Naive thymus-derived CD4-positive, alpha-beta T cell (primary cell): ENCODE measurements at regions not wholly inside any gene's neighbourhood (a gene's known extent, or its start where the extent isn't known, plus 50 kb on each side); places are given as distances from the start of the nearest gene placed in this dataset.

Experiments used
- ATAC-seq: fragments of 150-1000 bp; cut with Tn5 transposase; 2 replicates; pipeline ENCODE4 v1.10.0; 2021; ENCODE audit warnings: mild to moderate bottlenecking, moderate library complexity
- CTCF ChIA-PET: fragments of 350-600 bp; sonication (Branson Sonifier 250); formaldehyde crosslinking; loops from one replicate; lab custom pipeline; 2021; ENCODE audit warnings: antibody characterized with exemption; lab: Charles Lee
- POLR2A ChIA-PET: fragments of 350-600 bp; sonication (Branson Sonifier 250); formaldehyde crosslinking; loops from one replicate; lab custom pipeline; 2021; ENCODE audit warnings: antibody characterized with exemption, inconsistent platforms; lab: Charles Lee
- DNase-seq, 9 donors: peaks; one replicate each; pipeline versions ENCODE4 v3.0.0 to v3.0.0-alpha.2; 2020 to 2022; ENCODE audit warnings: mixed read lengths in 1 of 9
- H3K27ac ChIP-seq: one replicate; pipeline ENCODE4 v1.7.0; 2013; ENCODE audit warnings: mild to moderate bottlenecking, low read depth, low read length, moderate library complexity
- H3K27me3 ChIP-seq, 2 donors: one replicate each; pipeline ENCODE4 v1.7.0; 2013; ENCODE audit warnings: low read length in 2 of 2, mild to moderate bottlenecking in 2 of 2, moderate library complexity in 2 of 2; ENCODE audit not compliant: control insufficient read depth in 2 of 2, insufficient read depth in 2 of 2
- H3K36me3 ChIP-seq, 3 experiments: 1 replicate in 2 of 3; 2 replicates in 1 of 3; pipeline ENCODE4 v1.7.0; 2013; ENCODE audit warnings: low read length in 3 of 3, mild to moderate bottlenecking in 3 of 3, moderate library complexity in 1 of 3; ENCODE audit not compliant: insufficient read depth in 3 of 3, control insufficient read depth in 2 of 3
- H3K4me1 ChIP-seq, 2 donors: one replicate each; pipeline ENCODE4 v1.7.0; 2013; ENCODE audit warnings: low read length in 2 of 2, mild to moderate bottlenecking in 2 of 2, moderate library complexity in 1 of 2; ENCODE audit not compliant: control insufficient read depth in 2 of 2, insufficient read depth in 2 of 2
- H3K4me3 ChIP-seq: 2 replicates; pipeline ENCODE4 v1.7.0; 2013; ENCODE audit warnings: mild to moderate bottlenecking, low read length
- H3K9me3 ChIP-seq, 3 experiments: 1 replicate in 2 of 3; 2 replicates in 1 of 3; pipeline ENCODE4 v1.7.0; 2013; ENCODE audit warnings: low read length in 3 of 3; ENCODE audit not compliant: control insufficient read depth in 2 of 3
- H3K27ac Mint-ChIP-seq, 9 donors: one replicate each; pipeline ENCODE4 v1.8.0; 2020 to 2022; ENCODE audit warnings: mixed read lengths in 9 of 9, mild to moderate bottlenecking in 8 of 9, moderate library complexity in 5 of 9, inconsistent platforms in 2 of 9
- H3K27me3 Mint-ChIP-seq, 5 donors: one replicate each; pipeline ENCODE4 v1.8.0; 2021 to 2022; ENCODE audit warnings: mixed read lengths in 5 of 5, mild to moderate bottlenecking in 1 of 5
- H3K36me3 Mint-ChIP-seq, 5 donors: one replicate each; pipeline ENCODE4 v1.8.0; 2020 to 2022; ENCODE audit warnings: mixed read lengths in 5 of 5, mild to moderate bottlenecking in 3 of 5, inconsistent platforms in 1 of 5
- H3K4me1 Mint-ChIP-seq, 7 donors: one replicate each; pipeline ENCODE4 v1.8.0; 2020 to 2022; ENCODE audit warnings: mixed read lengths in 7 of 7, mild to moderate bottlenecking in 3 of 7, inconsistent platforms in 1 of 7
- H3K4me3 Mint-ChIP-seq, 10 donors: one replicate each; pipeline ENCODE4 v1.8.0; 2020 to 2022; ENCODE audit warnings: mild to moderate bottlenecking in 10 of 10, mixed read lengths in 10 of 10, moderate library complexity in 6 of 10, inconsistent platforms in 2 of 10
- H3K9me3 Mint-ChIP-seq, 11 donors: one replicate each; pipeline ENCODE4 v1.8.0; 2020 to 2022; ENCODE audit warnings: mixed read lengths in 11 of 11, mild to moderate bottlenecking in 4 of 11, inconsistent platforms in 1 of 11, moderate library complexity in 1 of 11
- intact Hi-C, 2 donors: fragments of 100-400 bp; cut with micrococcal nuclease; formaldehyde crosslinking; loops; one replicate each; pipeline ENCODE4 v1.15.1; 2023

DNA sequence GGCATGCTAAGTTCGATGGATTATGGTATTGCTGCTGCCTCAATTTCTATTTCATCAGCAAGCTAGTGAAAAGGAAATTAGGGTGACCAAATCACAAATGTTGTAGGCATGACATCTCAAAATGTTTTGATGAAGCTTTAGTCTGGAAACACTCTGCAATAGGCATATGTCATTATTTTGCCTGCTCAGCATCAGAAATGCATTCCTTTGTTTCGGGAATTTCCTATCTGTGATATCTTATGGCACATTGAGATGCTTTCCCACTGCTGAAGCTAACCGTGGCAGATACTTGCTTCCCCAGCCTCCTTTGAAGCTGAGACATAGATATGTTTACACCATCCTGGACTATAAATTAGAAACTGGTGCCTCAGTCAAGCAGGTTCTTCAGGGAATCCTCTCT, 119.7 kb downstream of the CDC42EP3 start:
- Histone ChIP-seq H3K27me3 (no peaks in the 10 kb centered on the region), H3K4me3 (no peak overlapping the region), H3K36me3 (no peaks in the 10 kb centered on the region), H3K4me1 (peaks cover 5 to 11% of the 10 kb centered on the region in 2 donors), H3K9me3 (no peaks in the 10 kb centered on the region), H3K27ac (no peak overlapping the region)
- intact Hi-C loops, result loop anchor here in 1 of 2 donors (5.0 kb wide), 1 partner anchor 36 kb away; no protein-coding TSS in a partner anchor
- POLR2A ChIA-PET, result no interaction called here
- Mint-ChIP-seq H3K27me3 (no peaks in the 10 kb centered on the region), H3K4me3 (no peak overlapping the region), H3K4me1 (peaks cover 0 to 9% (median 5%) of the 10 kb centered on the region in 7 donors), H3K27ac (no peak overlapping the region), H3K36me3 (no peaks in the 10 kb centered on the region), H3K9me3 (no peaks in the 10 kb centered on the region)
- CTCF ChIA-PET, result no interaction called here
- ATAC-seq (no peak), DNase-seq (no peak)

DNA sequence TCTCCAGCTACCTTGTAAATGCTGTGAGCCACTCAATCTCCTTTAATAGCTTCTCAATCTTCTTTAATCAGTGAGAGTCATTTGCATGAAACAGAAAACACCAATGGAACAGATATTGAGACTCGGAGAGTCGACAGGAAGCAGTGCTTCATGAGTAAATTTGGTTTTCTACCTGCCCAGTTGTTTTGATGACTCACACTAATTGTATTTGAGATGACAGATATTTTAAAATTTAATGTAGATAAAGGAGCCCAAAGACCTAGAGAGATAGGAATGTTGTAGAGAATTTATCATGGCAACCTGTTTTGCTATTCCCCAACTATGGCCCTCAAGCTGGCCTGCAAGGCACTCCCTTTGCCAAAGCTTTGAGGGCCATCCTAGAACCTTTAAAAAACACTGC, 119.1 kb downstream of the CDC42EP3 start:
- Mint-ChIP-seq H3K4me1 (peaks cover 0 to 9% (median 5%) of the 10 kb centered on the region in 7 donors), H3K27me3 (no peaks in the 10 kb centered on the region), H3K27ac (no peak overlapping the region), H3K36me3 (no peaks in the 10 kb centered on the region), H3K9me3 (no peaks in the 10 kb centered on the region), H3K4me3 (no peak overlapping the region)
- no peak overlapping the region for H3K27ac ChIP-seq
- peaks cover 5 to 11% of the 10 kb centered on the region in 2 donors for H3K4me1 ChIP-seq
- H3K27me3 ChIP-seq, result no peaks in the 10 kb centered on the region
- intact Hi-C loops, result loop anchor here in 1 of 2 donors (5.0 kb wide), 1 partner anchor 35 kb away; no protein-coding TSS in a partner anchor
- H3K4me3 ChIP-seq, result no peak overlapping the region
- H3K36me3 ChIP-seq, result no peaks in the 10 kb centered on the region
- ChIA-PET CTCF (no interaction called here), POLR2A (no interaction called here)
- H3K9me3 ChIP-seq, result no peaks in the 10 kb centered on the region
- DNase-seq, result no peak
- ATAC-seq, result no peak

DNA sequence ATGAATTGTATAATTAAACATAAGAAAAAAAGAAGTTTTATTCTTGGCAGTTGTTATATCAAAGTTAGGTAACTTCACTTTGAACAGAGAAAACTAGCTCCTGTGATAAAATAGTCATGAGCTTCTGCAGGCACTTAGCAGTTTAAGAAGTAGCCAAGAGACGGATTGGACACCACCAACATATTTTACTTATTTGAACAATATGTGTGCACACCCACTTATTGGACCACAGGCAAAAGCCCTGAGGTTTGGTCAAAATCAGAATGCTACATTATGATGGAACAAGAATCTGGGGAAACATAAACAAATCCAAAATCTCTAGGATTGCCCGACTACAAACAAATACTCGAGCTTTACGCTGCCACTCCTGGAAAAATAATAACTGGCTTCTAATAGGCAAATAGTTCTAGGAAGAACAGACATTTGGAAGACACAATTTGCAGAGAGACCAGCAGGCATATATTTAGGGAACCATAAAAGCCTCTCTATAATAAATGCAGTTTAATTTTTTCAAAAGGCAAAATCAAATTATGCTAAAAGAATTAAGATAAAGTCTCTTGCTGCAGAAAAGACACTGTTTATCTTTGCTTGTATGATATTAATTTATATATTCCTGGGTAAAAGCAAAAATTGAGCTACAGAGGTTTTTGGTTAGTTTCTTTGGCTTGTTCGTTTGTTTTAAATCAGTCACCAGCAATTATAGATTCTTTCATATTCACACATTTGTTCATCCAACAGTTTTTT, 117.9 kb downstream of the CDC42EP3 start:
- Histone ChIP-seq H3K4me3 (no peak overlapping the region), H3K27ac (no peak overlapping the region), H3K36me3 (no peaks in the 10 kb centered on the region), H3K4me1 (peaks cover 5 to 11% of the 10 kb centered on the region in 2 donors), H3K27me3 (no peaks in the 10 kb centered on the region), H3K9me3 (no peaks in the 10 kb centered on the region)
- Mint-ChIP-seq H3K4me3 (no peak overlapping the region), H3K4me1 (peaks cover 0 to 11% (median 5%) of the 10 kb centered on the region in 7 donors), H3K9me3 (no peaks in the 10 kb centered on the region), H3K27me3 (no peaks in the 10 kb centered on the region), H3K36me3 (no peaks in the 10 kb centered on the region), H3K27ac (no peak overlapping the region)
- ChIA-PET CTCF (no interaction called here), POLR2A (no interaction called here)
- DNase-seq (no peak), ATAC-seq (no peak)
- intact Hi-C loops, result loop anchor here in 1 of 2 donors (5.0 kb wide), 1 partner anchor 34 kb away; no protein-coding TSS in a partner anchor

DNA sequence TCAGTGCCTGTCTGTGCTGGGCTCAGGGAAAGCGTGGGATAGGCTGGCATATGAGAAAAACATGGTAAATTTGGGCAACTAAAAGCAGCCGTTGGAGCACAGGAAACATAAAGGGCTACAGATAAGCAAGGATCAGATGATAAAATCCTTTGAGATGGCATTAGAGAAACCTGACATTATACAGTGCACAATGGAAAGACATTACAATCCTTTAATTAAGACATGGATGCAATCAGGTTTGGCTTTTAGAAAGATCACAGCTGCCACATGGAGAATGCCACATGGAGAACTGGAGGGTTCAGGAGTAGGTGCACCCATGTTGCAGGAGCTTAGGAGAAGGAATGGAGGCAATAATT, 117.3 kb downstream of the CDC42EP3 start:
- no peak for DNase-seq
- Histone ChIP-seq H3K27me3 (no peaks in the 10 kb centered on the region), H3K4me1 (peaks cover 5 to 11% of the 10 kb centered on the region in 2 donors), H3K27ac (no peak overlapping the region), H3K4me3 (no peak overlapping the region), H3K36me3 (no peaks in the 10 kb centered on the region), H3K9me3 (no peaks in the 10 kb centered on the region)
- H3K27me3 Mint-ChIP-seq, result no peaks in the 10 kb centered on the region
- CTCF ChIA-PET, result no interaction called here
- no peak overlapping the region for H3K4me3 Mint-ChIP-seq
- H3K9me3 Mint-ChIP-seq, result no peaks in the 10 kb centered on the region
- H3K27ac Mint-ChIP-seq, result no peak overlapping the region
- peaks cover 0 to 13% (median 5%) of the 10 kb centered on the region in 7 donors for H3K4me1 Mint-ChIP-seq
- no peak for ATAC-seq
- no peaks in the 10 kb centered on the region for H3K36me3 Mint-ChIP-seq
- intact Hi-C loops, result loop anchor here in 1 of 2 donors (5.0 kb wide), 1 partner anchor 33 kb away; no protein-coding TSS in a partner anchor
- POLR2A ChIA-PET, result no interaction called here

DNA sequence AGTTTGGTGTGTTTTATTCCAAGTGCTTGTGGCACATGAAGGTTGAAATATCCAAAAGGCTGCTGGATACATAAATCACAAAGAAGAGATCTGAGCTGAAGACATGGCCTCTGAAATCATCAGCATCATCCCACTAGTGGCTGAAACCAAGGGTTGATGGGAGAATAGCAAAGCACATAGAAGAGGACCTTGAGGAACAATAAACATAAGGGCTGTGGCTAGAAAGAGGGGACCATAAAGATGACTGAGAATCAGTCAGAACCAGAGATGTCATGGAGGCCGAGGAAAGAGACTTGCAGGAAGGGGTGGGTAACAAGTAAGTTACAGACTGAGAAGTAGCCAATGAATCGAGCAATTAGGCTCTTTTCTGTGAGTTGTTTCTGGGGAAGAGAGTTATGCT, 116.8 kb downstream of the CDC42EP3 start:
- CTCF ChIA-PET, result interaction anchor here (0.6 kb wide), 1 partner anchor 59 kb away, joined by 3 read pairs; no protein-coding TSS in a partner anchor
- POLR2A ChIA-PET, result interaction anchor here (0.6 kb wide), 1 partner anchor 138 kb away, joined by 3 read pairs; no protein-coding TSS in a partner anchor
- Histone ChIP-seq H3K27ac (no peak overlapping the region), H3K36me3 (no peaks in the 10 kb centered on the region), H3K27me3 (no peaks in the 10 kb centered on the region), H3K9me3 (no peaks in the 10 kb centered on the region), H3K4me1 (peaks cover 5 to 11% of the 10 kb centered on the region in 2 donors), H3K4me3 (no peak overlapping the region)
- Mint-ChIP-seq H3K4me3 (no peak overlapping the region), H3K9me3 (no peaks in the 10 kb centered on the region), H3K27me3 (no peaks in the 10 kb centered on the region), H3K4me1 (peaks cover 0 to 13% (median 5%) of the 10 kb centered on the region in 7 donors), H3K27ac (no peak overlapping the region), H3K36me3 (no peaks in the 10 kb centered on the region)
- intact Hi-C loops, result loop anchor here in 1 of 2 donors (5.0 kb wide), 1 partner anchor 33 kb away; no protein-coding TSS in a partner anchor
- ATAC-seq, result no peak
- no peak for DNase-seq

DNA sequence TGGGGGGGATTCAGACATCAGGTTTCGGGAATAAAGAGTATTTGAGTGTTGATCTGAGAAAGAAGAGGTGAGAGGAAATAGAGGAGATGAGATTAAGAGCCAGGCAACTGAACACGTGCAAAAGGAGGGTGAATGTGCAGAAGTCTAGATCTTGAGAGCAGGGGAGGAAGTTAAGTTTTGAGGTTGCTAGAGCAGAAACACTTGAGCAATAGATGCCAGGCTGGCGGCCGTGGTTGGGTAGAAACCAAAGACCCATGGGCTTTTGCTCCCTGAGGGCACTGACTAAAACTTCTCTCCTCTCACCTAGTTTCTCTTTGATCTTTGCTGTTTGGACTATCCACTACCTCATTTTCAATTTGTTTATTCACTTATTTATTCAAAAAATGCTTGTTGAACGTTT, 116.0 kb downstream of the CDC42EP3 start:
- no peak overlapping the region for H3K27ac Mint-ChIP-seq
- peak in 4 of 9 donors; percentile 3 to 31 (median 18) for DNase-seq
- H3K4me3 Mint-ChIP-seq, result no peak overlapping the region
- no peaks in the 10 kb centered on the region for H3K36me3 ChIP-seq
- no peaks in the 10 kb centered on the region for H3K27me3 Mint-ChIP-seq
- CTCF ChIA-PET, result no interaction called here
- no peaks in the 10 kb centered on the region for H3K36me3 Mint-ChIP-seq
- no peaks in the 10 kb centered on the region for H3K27me3 ChIP-seq
- peaks cover 0 to 8% (median 4%) of the 10 kb centered on the region in 7 donors for H3K4me1 Mint-ChIP-seq
- H3K9me3 ChIP-seq, result no peaks in the 10 kb centered on the region
- H3K9me3 Mint-ChIP-seq, result no peaks in the 10 kb centered on the region
- POLR2A ChIA-PET, result no interaction called here
- peak; percentile 81 for ATAC-seq
- H3K27ac ChIP-seq, result no peak overlapping the region
- H3K4me3 ChIP-seq, result no peak overlapping the region
- intact Hi-C loops, result no loop called here
- peaks cover 5 to 11% of the 10 kb centered on the region in 2 donors for H3K4me1 ChIP-seq
